Right renal cortex interstitium (tissue), 3 donors: ENCODE measurements at regions not wholly inside any gene's neighbourhood (a gene's known extent, or its start where the extent isn't known, plus 50 kb on each side); places are given as distances from the start of the nearest gene placed in this dataset.

Experiments
- DNase-seq, 3 donors: peaks; one replicate each; pipeline ENCODE4 v3.0.0-alpha.2; 2013; ENCODE audit warnings: low read depth in 3 of 3, low spot score in 2 of 3

GRCh38 chr22:49721211-49721763 is 106.4 kb downstream of the BRD1 start:
- DNase-seq: no peak

- DNase-seq: no peak
Measured at GRCh38 chr22:49720279-49720959, 107.3 kb downstream of the BRD1 start.

- DNase-seq: no peak
Measured at GRCh38 chr22:49719046-49719445, 108.6 kb downstream of the BRD1 start.

- DNase-seq: no peak
Measured at GRCh38 chr22:49718396-49718795, 109.3 kb downstream of the BRD1 start.

GRCh38 chr22:49717322-49717919 is 110.3 kb downstream of the BRD1 start:
- DNase-seq: no peak

- no peak for DNase-seq
Measured at GRCh38 chr22:49716441-49716840, 111.2 kb downstream of the BRD1 start.

- no peak for DNase-seq
Measured at GRCh38 chr22:49715450-49715849, 112.2 kb downstream of the BRD1 start.

- no peak for DNase-seq
Measured at GRCh38 chr22:49713003-49713402, 114.7 kb downstream of the BRD1 start.

- peak in 2 of 3 donors; percentile 21 to 40 for DNase-seq
Measured at GRCh38 chr22:49712195-49712791, 115.4 kb downstream of the BRD1 start.

GRCh38 chr22:49710746-49711145 is 116.9 kb downstream of the BRD1 start:
- DNase-seq: no peak

- DNase-seq: no peak
Measured at GRCh38 chr22:49709464-49709863, 118.2 kb downstream of the BRD1 start.

- no peak for DNase-seq
Measured at GRCh38 chr22:49705972-49706352, 121.7 kb downstream of the BRD1 start.

GRCh38 chr22:49705216-49705971 is 122.3 kb downstream of the BRD1 start:
- DNase-seq: no peak

GRCh38 chr22:49704345-49705215 is 123.1 kb downstream of the BRD1 start:
- no peak for DNase-seq

- DNase-seq: no peak
Measured at GRCh38 chr22:49703990-49704344, 123.7 kb downstream of the BRD1 start.

GRCh38 chr22:49703505-49703904 is 124.2 kb downstream of the BRD1 start:
- DNase-seq: no peak

GRCh38 chr22:49702068-49702397 is 125.6 kb downstream of the BRD1 start:
- DNase-seq: no peak

GRCh38 chr22:49701380-49702067 is 126.1 kb downstream of the BRD1 start:
- no peak for DNase-seq

- no peak for DNase-seq
Measured at GRCh38 chr22:49699928-49700498, 127.7 kb downstream of the BRD1 start.

GRCh38 chr22:49699476-49699875 is 128.2 kb downstream of the BRD1 start:
- no peak for DNase-seq
